ENCODE measurements at regions not wholly inside any gene's neighbourhood (a gene's known extent, or its start where the extent isn't known, plus 50 kb on each side); places are given as distances from the start of the nearest gene placed in this dataset.

GRCh38 chr5:114010362-114010761, 351.5 kb upstream of the KCNN2 start:
- DNase-seq (ENCODE audit: low read depth in 4 of 4, low spot score in 3 of 4), result no peak

DNA sequence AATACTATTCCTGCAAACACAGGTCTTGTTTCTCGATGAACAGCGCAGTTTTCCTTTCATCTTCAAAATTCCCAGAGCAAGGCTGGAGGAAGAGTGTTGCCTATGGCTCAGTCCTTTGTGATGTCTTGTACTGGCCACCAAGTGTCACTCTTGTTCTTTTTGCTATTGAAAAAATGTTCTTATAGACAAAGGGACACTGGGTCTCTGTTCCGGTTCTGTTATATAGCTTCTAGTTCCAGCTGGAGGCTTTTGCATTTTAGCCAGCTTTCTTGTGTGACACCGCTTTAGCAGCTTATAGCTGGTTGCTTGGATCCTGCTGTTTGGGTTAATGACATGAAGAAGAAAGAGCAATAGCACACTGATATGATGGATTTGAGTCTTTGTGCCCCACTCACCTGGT, 343.7 kb upstream of the KCNN2 start:
- peak in 1 of 4 donors; percentile 3 for DNase-seq (ENCODE audit: low read depth in 4 of 4, low spot score in 3 of 4)

DNA sequence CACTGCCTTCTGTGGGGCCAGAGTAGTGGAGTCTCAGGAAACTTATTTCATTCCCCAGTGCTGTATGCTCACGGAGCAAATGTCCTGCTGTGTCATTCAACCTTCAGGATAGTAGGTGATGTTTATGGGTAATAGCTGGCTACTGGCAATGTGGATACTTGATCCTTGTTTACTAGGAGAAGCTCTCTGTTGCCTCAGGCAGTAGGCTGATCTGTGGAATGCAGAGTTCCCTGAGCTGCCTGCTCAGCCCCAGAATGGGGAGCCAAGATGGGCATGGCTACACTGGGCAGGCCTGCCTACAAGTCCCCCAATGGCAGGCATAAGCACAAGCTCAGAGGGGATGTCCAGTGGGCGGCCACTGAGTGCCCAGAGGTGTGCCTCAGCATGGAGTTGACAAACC, 323.1 kb upstream of the KCNN2 start:
- no peak for DNase-seq (ENCODE audit: low read depth in 4 of 4, low spot score in 3 of 4)

DNA sequence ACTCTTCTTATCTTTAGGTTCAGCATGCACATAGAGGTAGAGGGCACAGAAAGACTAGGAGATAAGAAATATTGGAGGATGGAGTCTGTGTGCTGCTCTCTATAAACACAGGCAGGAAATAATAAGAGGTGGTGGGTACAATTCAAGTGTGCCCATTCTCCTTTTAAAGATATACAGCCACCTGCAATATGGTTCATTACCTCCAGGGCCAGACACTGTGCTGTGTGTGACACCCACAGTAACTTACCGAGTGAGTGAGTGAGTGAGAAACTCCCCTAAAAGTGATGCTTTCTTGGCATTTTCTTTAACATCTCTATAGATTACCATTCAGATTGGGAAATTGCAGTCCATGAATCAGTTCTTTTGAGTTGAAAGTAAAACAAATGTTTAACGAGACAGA, 311.8 kb upstream of the KCNN2 start:
- no peak for DNase-seq (ENCODE audit: low read depth in 4 of 4, low spot score in 3 of 4)

DNA sequence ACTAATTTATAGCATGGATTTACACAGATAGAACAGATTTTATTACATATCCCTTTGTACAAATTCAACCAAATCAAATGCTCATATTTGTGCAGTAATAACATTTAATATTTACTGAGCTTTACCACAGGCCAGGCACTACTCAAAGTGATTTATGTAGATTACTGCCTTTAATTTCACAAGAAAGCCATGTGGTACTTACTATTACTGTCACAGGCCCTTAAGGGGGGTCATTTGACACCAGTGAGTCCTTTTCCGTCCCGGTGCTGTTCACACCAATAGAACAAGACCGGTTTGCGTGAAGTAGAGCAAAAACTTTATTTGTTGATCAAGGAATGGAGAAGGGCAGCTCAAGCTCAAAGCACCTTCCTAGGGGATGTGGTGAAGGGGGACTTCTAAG, 308.5 kb upstream of the KCNN2 start:
- no peak for DNase-seq (ENCODE audit: low read depth in 4 of 4, low spot score in 3 of 4)

DNA sequence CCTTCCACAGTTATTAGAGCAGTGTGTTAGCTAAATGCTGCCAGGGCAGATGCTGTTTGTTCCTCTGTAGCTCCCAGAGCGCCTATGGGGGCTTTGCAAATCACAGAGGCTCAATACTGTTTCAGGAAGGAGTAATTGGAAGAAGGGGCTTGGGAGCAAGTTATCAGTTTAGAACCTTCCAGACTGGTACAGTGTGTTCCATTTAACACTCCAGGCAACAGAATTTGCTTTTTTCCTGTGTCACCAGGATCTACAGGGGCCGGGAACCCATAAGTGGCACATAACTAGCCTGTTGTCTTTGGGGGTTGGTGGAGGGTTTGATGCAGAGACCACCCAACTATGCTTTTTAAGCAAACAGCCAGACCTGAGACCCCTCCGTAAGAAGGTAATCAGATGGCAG, 307.3 kb upstream of the KCNN2 start:
- DNase-seq (ENCODE audit: low read depth in 4 of 4, low spot score in 3 of 4), result no peak

- peak; percentile 64 to 72 (median 70) for DNase-seq (ENCODE audit: low read depth in 4 of 4, low spot score in 3 of 4)
Measured at GRCh38 chr5:114055318-114056184, 306.3 kb upstream of the KCNN2 start.

- no peak for DNase-seq (ENCODE audit: low read depth in 4 of 4, low spot score in 3 of 4)
Measured at GRCh38 chr5:114056185-114056538, 305.7 kb upstream of the KCNN2 start.

GRCh38 chr5:114060866-114061265, 301.0 kb upstream of the KCNN2 start:
- no peak for DNase-seq (ENCODE audit: low read depth in 4 of 4, low spot score in 3 of 4)

GRCh38 chr5:114062932-114063867, 298.7 kb upstream of the KCNN2 start:
- no peak for DNase-seq (ENCODE audit: low read depth in 4 of 4, low spot score in 3 of 4)

DNA sequence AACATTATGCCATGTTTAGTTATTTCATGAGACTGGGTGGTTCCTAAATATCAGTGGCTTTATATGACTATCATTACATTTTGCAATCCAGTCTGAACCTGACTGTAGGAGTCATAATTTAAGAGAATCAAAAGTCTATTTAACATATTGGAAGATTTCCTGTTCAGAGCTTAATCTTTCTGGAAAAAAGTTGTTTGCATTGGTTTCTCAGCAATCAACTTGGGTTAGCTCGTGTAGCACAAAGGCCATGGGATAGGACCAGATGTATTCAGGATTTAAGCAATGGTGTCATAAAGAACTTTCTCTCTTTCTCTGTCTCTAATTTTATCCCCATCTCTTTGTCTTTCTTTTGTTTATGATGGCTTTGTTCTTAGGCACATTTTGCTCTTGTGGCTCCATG, 296.0 kb upstream of the KCNN2 start:
- no peak for DNase-seq (ENCODE audit: low read depth in 4 of 4, low spot score in 3 of 4)

DNA sequence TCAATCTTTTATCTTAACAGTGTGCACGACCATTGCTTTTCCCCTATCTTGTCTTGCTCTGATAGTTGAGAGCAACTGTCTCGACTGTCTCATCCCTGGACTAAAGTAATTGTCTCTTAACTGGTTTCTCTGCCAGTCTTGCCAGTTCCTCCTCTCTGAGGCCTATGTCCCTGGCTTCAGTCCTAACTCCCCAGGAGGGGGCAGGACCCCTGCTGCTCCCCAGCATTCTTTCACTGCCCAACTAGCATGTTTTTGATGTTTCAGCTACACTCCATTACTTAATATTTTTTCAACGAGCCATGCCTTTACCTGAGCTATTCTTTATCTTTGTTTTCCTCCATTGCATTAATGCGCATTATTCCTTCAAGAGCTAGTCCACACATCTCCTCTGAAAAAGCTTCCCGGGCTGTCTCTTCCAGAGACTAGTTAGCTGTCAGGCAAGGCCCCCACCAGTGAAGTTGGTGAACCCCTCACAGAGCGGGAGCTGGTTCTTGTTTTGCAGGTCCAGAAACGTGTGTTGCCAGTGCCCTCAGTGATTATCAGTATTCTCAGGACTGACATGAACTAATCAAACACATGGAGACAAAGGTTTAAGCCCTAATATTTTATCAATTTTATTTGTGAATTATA, 291.7 kb upstream of the KCNN2 start:
- no peak for DNase-seq (ENCODE audit: low read depth in 4 of 4, low spot score in 3 of 4)

DNA sequence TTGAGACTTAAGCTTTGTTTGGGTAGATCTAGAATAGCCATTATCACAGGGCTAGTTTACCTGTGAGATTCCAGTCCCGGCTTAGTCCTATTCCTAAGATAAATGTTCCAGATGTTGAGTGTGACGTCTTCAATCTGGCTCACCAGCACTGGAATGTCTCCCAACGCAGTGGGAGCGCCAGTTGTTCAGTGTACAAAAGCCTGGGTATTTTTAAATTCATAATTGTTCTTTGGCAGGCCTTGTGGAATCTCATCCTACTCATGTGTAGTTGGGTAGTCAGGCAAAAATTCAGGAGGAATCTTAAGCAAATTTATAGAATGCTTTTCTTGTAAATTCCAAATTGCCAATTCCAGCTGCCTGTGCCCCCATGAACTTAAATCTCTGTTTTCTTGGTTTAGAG, 272.6 kb upstream of the KCNN2 start:
- no peak for DNase-seq (ENCODE audit: low read depth in 4 of 4, low spot score in 3 of 4)

- no peak for DNase-seq (ENCODE audit: low read depth in 4 of 4, low spot score in 3 of 4)
Measured at GRCh38 chr5:114097570-114097969, 264.3 kb upstream of the KCNN2 start.

DNA sequence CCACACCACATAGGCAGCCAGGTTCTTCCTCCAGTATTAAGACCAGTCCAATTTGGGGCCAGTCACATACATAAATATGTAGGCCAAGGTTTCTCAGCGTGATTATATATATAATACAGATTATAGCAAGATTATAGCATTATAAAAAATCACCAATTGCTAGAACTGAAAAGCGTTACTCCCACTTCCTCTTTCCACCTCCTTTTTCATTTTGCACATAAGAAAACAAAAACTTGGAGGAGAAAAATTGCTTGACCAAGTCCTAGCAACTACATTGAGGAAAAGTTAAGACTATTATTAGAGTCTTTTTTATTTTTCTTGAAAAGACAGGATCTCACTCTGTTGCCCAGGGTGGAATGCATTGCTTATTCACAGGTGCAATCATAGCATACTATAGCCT, 262.7 kb upstream of the KCNN2 start:
- DNase-seq (ENCODE audit: low read depth in 4 of 4, low spot score in 3 of 4), result no peak

GRCh38 chr5:114101153-114101552, 260.7 kb upstream of the KCNN2 start:
- DNase-seq (ENCODE audit: low read depth in 4 of 4, low spot score in 3 of 4), result no peak

- no peak for DNase-seq (ENCODE audit: low read depth in 4 of 4, low spot score in 3 of 4)
Measured at GRCh38 chr5:114113604-114114003, 248.3 kb upstream of the KCNN2 start.

DNA sequence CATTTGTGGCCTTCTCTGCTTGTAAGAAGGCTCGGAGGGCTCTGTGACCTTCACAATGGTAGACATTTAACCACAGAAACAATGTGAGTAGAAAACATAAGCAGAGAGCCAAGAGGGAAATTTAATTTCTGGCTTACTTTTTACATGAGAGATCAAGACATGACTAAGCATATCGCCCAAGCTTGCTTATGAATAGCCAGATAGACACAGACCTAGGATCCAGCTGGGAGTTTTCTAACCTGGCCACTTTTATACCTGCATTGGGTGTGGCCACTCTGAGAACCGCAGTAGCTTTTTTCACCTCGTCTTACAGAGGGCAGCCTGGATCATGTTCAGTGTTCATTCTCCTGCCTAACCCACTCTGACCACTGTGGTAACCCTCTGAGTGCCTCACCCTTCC, 244.9 kb upstream of the KCNN2 start:
- no peak for DNase-seq (ENCODE audit: low read depth in 4 of 4, low spot score in 3 of 4)

GRCh38 chr5:114118511-114118910, 243.4 kb upstream of the KCNN2 start:
- DNase-seq (ENCODE audit: low read depth in 4 of 4, low spot score in 3 of 4), result no peak

GRCh38 chr5:114120166-114120565, 241.7 kb upstream of the KCNN2 start:
- DNase-seq (ENCODE audit: low read depth in 4 of 4, low spot score in 3 of 4), result no peak

DNA sequence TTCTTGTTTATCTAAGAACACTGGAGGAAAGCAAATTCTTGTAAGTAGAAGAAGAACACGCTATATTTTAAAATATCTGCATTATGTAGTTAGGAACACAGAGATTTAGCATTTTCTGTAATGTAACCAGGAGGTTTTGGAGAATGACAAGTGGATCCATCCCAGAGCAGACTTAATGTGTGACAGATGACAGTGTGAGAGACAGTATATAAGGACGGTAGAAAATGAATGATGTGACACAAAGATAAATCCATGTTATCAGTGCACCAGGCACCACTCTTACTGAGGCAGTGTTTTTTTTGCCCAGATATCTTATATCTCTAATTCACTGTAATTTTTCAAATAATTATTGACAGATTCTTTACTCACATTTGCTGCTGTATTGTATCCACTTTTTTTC, 239.0 kb upstream of the KCNN2 start:
- DNase-seq (ENCODE audit: low read depth in 4 of 4, low spot score in 3 of 4), result no peak

Measured in left renal pelvis (tissue), 4 donors.